DMS153 (cell line): ENCODE measurements at regions not wholly inside any gene's neighbourhood (a gene's known extent, or its start where the extent isn't known, plus 50 kb on each side); places are given as distances from the start of the nearest gene placed in this dataset.
"Not testable (repeated sequence)": the region's sequence is repeated elsewhere in the genome, so short reads cannot be mapped to it uniquely, and the experiment has no call there.

Source experiments
- DNase-seq: peaks from one replicate; lab custom pipeline; 2025; lab: John Stamatoyannopoulos, UW

DNA sequence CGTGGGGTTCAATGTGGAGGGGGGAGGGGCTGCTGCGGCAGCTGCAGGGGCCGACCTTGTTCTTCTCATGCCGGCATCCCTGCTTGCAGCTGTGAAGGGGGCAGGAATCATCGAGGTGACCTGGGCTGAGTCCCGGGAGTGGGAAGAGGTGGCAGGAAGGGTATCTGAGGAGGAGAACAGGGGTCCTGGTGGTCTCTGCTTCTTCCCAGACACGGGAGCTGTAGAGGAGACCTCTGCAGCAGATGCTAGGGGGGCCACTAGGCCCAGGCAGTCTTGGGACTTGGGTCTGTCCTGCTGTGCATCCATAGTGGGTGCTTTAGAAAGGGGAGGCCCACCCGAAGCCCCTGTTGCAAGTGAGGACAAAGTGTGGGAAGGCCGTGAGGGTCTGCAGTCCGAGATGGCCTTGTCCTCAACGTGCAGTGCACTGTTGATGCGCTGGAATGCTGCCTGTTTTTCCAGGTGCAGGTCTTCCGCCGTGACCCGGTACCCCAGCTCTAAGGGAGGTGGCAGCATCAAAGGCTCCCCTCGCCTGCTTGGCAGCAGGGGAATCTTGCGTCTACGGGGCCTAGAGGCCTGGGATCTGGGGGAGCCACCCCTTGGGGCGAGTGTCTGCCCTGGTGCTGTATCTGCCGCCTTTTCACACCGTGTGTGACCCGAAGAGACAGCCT is 1370.0 kb downstream of the CDH12 start:
- not testable (repeated sequence) for DNase-seq

DNA sequence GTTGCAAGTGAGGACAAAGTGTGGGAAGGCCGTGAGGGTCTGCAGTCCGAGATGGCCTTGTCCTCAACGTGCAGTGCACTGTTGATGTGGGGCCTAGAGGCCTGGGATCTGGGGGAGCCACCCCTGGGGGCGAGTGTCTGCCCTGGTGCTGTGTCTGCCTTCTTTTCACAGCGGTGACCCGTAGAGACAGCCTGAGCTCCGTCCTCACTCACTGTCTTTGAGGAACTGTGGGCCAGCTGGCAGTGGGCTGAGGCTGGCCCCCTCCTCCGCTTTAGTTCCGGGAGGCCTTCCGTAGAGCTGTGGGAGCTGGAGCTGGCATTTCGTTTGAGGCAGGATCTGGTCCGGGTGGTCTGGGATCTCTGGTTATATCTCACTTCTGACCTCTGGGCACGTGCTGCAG is 1370.6 kb downstream of the CDH12 start:
- DNase-seq, result not testable (repeated sequence)

DNA sequence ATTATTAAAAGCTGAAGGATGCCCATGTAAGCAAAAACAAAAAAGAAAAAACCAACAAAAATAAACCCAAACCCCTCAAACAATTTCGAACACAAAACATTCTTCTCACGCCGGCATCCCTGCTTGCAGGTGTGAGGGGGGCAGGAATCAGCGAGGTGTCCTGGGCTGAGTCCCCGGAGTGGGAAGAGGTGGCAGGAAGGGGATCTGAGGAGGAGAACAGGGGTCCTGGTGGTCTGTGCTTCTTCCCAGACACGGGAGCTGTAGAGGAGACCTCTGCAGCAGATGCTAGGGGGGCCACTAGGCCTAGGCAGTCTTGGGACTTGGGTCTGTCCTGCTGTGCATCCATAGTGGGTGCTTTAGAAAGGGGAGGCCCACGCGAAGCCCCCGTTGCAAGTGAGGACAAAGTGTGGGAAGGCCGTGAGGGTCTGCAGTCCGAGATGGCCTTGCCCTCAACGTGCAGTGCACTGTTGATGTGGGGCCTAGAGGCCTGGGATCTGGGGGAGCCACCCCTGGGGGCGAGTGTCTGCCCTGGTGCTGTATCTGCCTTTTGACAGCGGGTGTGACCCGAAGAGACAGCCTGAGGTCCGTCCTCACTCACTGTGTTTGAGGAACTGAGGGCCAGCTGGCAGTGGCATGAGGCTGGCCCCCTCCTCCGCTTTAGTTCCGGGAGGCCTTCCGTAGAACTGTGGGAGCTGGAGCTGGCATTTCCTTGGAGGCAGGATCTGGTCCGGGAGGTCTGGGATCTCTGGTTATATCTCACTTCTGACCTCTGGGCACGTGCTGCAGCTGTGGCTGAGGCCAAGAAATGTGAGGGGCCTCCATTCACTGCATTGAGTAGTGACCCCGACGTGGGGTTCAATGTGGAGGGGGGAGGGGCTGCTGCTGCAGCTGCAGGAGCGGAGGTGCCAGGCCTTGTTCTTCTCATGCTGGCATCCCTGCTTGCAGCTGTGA is 1371.5 kb downstream of the CDH12 start:
- not testable (repeated sequence) for DNase-seq

DNA sequence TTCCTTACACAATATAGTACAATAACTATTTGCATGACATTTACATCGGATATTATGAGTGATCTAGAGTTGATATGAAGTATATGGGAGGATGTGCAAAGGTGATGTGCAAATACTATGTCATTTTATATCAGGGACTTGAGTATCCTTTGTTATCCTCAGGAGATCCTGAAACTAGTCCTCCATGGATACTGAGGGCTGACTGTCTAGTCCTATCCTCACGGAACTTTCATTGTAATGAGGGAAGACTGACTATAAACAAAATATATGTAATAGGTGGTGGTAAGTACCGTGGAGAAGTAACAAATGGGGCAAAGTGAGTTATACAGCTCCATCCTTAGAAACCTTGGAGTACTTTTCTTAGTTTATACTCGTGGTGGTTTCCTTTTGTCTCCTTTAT is 1373.1 kb downstream of the CDH12 start:
- DNase-seq, result not testable (repeated sequence)

DNA sequence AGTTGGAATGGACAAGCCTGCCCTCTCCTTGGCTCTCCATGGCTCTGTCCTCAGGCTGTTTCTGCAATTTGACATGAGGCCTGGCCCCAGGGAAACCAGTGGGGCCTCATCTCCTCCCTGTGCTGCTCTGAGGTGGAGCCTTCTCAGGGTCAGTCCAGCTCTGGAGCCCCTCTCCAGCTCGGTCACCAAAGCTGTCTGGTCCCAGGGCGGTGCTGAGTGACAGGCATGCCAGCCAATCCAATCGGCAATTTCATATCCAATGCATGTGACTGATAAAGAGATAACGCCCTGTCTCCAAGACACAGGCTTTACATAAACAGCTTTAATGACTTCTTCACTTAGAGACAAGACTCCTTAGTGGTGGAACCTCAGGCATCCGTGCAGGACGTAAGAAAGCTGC is 1379.2 kb downstream of the CDH12 start:
- not testable (repeated sequence) for DNase-seq

DNA sequence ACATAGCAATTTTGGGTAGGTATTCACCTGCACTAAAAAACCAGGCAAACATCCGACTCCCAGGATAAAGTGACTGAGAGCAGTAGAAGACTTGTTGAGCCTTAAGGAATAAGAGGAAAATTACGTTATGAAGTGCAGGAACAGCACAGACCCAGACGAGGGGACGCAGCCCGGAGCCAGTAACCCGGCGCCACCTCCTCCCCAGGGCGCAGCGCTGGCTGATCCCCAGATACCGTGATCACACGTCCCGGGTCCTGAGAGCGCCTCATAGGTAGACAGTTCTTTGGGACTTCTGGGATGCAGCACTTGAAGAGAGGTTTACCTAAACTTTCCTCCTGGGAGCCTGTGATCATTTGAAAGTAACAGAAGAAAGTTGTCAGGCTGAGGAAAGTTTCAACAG is 1379.7 kb downstream of the CDH12 start:
- not testable (repeated sequence) for DNase-seq

DNA sequence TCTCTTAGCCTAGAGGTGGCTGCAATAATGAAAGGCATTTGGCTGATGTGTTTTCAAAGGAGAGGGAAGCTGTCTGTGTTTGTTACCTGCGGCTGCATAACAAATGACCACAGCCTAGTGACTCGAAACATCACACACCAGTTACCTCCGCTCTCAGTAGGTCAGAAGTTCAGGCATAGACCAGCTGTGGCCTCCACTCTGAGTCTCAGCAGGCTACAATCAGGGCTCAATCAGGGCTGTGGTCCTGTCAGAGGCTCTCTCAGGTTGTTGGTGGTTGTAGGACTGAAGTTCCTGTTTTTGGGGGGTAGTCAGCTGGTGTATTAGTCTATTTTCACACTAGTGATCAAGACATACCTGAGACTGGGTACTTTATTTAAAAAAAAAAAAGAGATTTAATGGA is 1381.5 kb downstream of the CDH12 start:
- not testable (repeated sequence) for DNase-seq

DNA sequence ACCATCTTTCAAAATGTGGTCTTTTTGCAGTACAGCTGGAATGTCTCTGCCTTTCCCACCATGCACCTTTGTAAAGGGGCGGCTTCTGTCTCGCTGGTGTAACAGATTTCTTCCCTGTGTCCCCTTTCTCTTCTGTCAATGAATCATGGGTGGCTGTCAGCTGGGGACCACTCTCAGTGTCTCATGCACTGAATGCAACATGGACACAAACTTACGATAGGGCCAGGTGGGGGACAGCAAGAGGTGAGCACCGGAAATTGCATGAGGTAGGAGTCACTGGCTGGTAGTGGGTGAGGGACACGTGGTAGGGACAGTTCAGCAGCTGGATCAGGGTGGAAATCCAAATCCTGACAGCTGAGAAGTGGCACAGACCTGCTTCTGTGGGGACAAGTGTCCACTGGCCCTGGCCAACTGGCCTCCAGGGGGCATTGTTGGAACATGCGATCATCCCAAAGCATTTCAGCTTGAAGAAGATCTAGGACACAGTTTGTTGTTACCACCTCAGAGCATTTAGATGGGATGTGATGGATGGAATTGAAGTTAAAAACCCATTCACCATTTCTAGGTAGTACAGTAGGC is 1383.5 kb downstream of the CDH12 start:
- DNase-seq, result peak; percentile 10

DNA sequence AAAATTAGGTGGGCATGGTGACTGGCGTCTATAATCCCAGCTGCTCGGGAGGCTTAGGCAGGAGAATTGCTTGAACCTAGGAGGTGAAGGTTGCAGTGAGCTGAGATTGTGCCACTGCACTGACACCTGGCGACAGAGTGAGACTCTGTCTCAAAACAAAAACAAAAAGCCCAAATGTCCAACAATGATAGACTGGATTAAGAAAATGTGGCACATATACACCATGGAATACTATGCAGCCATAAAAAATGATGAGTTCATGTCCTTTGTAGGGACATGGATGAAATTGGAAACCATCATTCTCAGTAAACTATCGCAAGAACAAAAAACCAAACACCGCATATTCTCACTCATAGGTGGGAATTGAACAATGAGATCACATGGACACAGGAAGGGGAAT is 1385.6 kb downstream of the CDH12 start:
- not testable (repeated sequence) for DNase-seq

DNA sequence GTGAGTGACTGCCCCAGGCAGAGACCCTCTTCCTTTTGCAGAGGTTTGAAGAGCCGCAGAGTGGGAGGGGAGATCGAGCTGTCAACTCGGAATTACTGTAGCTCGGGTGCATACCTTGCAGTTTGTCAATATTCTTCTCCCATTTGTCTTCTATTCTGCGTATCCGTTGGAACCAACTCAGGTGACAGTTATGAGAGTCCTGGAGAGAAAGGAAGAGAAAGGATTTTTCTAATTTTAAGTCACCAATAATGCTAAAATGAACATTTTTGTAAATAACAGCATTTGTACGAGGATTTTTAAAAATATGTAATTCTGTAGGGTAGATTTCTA is 1393.4 kb downstream of the CDH12 start:
- not testable (repeated sequence) for DNase-seq

DNA sequence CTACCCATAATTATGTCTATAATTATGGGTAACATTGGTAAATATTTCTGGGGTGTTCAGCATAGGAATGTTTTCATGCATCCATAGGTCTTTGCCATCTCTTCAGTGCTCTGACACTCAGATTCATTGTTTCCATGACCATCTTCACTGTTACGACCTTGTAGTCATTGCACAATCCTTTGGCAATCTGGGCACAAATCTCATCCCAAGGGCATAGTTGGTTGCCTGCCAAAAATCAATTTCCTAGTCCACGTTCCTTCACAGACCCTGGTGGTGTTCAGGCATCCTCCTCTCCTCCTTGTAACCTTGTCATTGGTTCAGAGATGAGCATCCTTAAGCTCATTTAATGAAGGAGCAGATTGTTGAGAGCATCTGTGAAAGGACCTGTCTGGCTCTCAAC is 1400.7 kb downstream of the CDH12 start:
- no peak for DNase-seq

DNA sequence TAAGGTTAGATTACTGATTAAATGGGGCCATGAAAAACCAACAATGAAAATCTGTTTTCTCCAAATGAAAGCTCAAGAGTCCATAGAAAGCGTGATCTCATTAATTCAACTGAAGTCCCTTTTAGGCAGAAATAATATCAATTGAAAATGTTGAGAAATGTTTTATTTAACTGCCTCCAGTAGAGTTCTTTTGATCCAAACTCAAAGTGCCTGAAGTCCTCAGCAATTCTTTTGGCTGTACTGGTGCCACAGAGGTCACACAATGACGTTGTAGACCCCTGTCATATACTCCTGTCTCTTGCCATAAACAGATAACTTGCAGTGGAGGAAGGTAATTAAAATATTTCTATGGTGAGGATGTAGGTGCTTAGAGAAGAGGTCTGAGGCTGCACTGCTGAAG is 1420.5 kb downstream of the CDH12 start:
- no peak for DNase-seq

DNA sequence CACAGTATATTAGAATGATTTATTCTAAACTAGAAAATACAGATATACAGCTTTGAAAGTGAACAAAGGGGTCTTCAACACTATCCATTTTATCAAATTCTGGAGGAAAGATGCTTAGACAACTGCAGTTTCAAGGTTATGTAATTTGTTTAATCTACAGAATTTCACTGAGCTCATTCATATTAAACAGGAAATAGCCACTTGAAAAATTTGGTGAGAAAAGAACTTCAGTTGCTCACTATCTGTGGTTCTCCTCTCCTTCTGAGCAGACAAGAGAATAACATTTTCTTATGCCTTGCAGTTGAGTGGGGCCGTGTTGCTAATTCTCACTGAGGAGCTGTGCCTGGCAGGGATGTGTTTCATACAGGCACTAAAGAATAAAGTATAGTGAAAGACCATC is 1428.2 kb downstream of the CDH12 start:
- no peak for DNase-seq

DNA sequence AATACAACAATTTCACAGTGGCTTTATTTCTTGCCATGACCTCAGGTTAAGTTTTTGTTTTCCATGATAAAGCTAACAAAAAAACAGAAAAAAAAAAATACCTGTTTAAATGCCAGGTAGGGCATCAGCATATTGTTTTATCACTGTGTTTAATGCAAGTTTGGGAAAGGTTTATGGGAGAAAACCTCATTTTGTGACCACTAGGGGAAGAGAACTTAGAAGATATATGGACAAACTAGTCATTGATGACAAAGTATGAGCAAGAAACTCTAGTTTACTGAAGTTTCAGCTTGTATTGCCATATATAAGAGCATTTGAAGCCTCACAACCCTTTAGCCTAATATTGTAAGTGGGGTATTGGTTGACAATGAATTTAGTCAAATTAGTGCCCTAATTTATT is 1431.4 kb upstream of the CDH18 start:
- DNase-seq, result no peak

DNA sequence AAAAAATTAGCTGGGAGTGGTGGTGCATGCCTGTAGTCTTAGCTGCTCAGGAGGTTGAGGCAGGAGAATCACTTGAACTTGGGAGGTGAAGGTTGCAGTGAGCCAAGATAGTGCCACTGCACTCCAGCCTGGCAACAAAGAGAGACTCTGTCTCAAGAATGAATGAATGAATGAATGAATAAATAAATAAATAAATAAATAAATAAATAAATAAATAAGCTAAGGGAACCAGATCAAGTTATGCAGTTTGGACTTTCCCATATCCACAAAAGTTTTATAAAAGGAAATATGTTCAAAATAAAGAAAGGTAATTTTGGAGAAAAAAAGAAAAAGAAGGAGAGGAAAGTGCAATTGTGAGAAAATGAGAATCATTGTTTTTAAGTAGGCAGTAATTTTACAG is 1414.1 kb upstream of the CDH18 start:
- DNase-seq, result not testable (repeated sequence)

DNA sequence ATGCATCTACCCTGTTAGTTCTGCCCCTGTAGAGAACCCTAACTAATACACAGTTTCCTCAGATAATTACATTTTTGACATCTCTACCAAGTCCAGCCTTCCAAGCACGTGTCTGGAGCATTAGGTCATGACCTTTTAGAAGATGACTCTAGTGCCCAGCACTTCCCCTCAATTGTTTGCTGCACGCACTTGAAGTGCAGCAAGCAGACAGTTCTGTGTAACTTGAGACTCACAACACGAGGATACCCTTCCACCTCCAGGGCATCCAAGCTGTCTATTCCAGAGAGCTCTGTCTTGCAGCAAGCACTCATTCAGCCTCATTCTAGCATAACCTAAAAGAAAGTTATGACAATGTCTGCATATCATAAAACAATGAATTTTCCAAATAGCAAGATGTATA is 1410.5 kb upstream of the CDH18 start:
- peak; percentile 28 for DNase-seq

DNA sequence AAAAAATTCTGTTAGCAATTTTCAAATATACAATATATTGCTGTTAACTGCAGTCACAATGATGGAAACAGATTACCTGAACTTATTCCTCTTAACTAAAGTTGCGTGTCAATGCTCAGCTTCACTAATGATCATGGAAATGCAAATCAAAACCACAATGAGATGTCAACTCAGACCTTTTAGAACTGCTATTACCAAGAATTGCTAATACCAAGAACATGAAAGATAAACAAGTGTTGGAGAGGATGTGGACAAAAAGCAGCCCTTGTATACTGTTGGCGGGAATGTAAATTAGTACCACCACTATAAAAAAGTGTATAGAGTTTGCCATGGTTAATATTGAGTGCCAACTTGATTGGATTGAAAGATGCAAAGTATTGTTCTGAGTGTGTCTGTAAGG is 1409.7 kb upstream of the CDH18 start:
- DNase-seq, result no peak

DNA sequence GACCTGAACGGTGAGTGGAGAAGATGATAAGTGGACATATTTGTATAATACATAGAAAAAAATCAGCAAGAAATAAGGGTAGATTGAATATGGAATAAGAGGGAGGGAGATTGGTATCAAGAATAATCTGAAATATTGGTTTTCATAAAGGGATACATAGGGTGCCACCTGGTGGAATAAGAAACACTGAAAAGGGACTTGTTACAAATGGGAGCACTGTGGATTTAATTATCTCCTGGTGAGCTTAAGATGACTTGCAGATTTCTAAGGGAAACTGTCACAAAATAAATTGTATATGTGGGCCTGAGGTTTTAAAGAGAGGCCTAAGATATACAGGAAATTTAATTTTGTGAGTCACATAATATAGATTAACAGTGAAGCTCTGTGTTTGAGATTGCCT is 1403.5 kb upstream of the CDH18 start:
- DNase-seq, result no peak

DNA sequence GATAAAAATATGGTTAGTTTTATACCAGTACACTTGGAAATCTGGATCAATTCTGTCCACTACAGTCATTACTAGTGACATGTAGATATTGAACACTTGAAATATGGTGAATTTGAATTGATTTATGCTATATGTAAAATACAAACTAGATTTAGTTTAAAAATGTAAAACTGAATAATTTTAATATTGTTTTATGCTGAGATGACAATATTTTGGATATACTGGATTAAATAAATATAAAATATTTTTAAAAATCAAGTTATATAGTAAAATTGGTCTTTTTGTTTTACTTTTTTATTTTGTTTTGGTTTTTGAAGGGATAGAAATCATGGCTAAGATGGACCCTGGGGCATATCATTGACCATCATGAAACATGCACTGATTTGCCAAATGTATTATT is 1372.8 kb upstream of the CDH18 start:
- DNase-seq, result not testable (repeated sequence)

DNA sequence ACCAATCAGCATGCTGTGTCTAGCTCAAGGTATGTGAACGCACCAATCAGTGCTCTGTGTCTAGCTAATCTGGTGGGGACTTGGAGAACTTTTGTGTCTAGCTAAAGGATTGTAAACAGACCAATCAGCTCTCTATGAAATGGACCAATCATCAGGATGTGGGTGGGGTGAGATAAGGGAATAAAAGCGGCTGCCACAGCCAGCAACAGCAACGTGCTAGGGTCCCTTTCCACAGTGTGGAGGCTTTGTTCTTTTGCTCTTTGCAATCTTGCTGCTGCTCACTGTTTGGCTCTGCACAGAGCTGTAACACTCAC is 1353.9 kb upstream of the CDH18 start:
- DNase-seq, result not testable (repeated sequence)

DNA sequence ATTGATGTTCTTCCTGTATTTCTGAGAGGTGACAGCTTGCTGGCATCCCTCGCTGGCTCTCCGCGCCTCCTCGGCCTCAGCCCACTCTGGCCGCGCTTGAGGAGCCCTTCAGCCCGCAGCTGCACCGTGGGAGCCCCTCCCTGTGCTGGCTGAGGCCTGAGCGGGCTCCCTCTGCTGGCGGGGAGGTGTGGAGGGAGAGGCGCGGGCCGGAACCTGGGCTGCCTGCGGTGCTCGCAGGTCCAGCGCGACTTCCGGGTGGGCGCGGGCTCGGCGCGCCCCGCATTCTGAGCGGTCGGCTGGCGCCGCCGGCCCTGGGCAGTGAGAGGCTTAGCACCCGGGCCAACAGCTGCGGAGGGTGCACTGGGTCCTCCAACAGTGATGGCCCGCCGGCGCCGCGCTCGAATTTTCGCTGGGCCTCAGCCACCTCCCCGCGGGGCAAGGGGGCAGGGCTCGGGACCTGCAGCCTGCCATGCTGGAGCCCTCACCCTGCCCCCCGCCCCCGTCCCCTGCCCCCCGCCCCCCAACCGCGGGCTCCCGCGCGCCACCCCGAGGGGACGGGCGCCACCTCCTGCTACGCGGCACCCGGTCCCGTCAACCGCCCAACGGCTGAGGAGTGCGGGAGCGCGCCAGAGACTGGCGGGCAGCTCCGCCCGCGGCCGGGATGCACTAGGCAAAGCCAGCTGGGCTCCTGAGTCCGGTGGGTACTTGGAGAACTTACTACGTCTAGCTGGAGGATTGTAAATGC is 1353.4 kb upstream of the CDH18 start:
- not testable (repeated sequence) for DNase-seq

DNA sequence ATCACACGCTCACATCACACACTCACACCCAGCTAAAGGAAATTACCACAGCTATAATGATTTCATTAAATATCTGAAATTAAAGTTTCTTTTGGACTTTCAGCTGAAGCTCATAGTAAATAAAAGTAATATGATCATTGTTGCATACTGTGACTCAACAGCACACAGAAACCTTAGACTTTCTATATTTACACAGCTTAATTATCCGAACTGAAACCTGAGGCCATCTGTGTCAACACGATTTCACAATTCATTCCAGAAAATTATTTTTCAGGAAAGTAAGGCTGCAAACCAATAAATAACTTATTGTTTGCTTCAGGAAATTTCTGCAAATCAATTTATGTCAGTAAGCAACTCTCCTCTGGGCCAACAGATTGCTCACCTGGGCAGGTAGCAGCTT is 1352.2 kb upstream of the CDH18 start:
- DNase-seq, result peak; percentile 16
